GM12875 (cell line): ENCODE measurements at regions not wholly inside any gene's neighbourhood (a gene's known extent, or its start where the extent isn't known, plus 50 kb on each side); places are given as distances from the start of the nearest gene placed in this dataset.

Source experiments
- H3K4me3 ChIP-seq: one replicate; pipeline ENCODE4 v1.5.1; 2011; ENCODE audit warnings: low read depth, low read length, control low read depth
- TF ChIP-seq, protein P1 (sequence below): IDR thresholded peaks from 2 replicates; pipeline ENCODE4 v1.5.1; 2011; ENCODE audit warnings: low read depth, mild to moderate bottlenecking, control low read depth, inconsistent platforms, low read length, moderate library complexity, borderline replicate concordance; ENCODE audit not compliant: insufficient read depth

GRCh38 chr2:3138621-3139020 is 239.0 kb downstream of the EIPR1 start:
- H3K4me3 ChIP-seq, result no peak overlapping the region
- TF ChIP-seq, protein P1, sequence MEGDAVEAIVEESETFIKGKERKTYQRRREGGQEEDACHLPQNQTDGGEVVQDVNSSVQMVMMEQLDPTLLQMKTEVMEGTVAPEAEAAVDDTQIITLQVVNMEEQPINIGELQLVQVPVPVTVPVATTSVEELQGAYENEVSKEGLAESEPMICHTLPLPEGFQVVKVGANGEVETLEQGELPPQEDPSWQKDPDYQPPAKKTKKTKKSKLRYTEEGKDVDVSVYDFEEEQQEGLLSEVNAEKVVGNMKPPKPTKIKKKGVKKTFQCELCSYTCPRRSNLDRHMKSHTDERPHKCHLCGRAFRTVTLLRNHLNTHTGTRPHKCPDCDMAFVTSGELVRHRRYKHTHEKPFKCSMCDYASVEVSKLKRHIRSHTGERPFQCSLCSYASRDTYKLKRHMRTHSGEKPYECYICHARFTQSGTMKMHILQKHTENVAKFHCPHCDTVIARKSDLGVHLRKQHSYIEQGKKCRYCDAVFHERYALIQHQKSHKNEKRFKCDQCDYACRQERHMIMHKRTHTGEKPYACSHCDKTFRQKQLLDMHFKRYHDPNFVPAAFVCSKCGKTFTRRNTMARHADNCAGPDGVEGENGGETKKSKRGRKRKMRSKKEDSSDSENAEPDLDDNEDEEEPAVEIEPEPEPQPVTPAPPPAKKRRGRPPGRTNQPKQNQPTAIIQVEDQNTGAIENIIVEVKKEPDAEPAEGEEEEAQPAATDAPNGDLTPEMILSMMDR, result no peak

DNA sequence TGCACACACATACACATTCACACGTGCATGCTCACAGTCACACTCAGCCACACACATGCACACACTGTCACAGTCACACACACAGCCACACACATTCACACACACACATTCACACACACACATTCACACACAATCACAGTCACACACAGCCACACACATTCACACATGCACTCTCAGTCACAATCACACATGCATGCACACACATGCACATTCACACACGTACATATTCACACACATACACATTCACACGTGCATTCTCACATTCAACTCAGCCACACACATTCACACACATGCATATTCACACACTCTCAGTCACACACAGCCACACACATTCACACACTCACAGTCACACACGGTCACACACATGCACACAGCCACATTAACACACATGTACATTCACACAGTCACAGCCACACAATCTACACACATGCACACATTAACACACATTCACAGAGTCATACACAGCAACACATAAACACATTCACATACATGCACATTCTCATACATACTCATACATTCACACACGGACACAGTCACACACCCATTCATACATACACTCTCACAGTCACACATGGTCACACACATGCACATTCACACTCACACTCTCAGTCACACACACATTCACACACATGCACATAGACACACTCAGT is 239.8 kb downstream of the EIPR1 start:
- TF ChIP-seq, protein P1, result no peak
- H3K4me3 ChIP-seq, result no peak overlapping the region

DNA sequence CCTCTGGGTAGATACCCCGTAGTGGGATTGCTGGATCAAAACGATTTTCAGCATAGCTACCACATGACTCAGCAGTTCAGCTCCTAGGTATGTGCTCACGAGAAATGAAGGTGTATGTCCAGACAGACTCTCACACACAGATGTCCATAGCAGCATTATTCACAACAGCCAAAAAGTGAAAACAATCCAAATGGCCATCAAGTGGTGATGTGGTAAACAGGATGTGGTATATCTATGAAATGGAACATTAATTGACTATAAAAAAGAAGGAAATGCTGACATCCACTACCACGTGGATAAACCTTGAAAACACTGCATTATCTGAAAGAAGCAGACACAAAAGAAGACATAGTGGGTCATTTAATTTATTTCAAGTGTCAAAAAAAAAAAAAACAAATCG is 241.9 kb downstream of the EIPR1 start:
- TF ChIP-seq, protein P1, result no peak
- H3K4me3 ChIP-seq, result no peak overlapping the region

DNA sequence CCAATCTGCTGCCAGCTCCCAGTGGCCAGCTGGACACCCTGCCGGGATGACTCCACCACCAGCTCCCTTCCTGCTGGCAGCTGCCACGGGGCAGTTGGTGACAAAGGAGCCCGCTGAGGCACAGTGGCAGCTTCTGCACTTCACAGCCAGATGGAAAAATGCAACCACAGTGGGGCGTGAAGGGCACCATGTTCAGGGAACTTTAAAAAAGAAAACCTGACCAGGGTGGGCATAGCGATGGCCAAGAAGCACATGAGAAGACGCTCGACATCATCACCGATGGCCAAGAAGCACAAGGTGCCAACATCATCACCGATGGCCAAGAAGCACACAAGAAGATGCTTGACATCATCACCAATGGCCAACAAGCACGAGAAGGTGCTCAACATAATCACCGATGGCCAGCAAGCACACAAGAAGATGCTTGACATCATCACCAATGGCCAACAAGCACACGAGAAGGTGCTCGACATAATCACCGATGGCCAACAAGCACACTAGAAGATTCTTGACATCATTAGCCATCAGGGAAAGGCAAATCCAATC is 243.5 kb downstream of the EIPR1 start:
- H3K4me3 ChIP-seq, result no peak overlapping the region
- TF ChIP-seq, protein P1, result no peak

DNA sequence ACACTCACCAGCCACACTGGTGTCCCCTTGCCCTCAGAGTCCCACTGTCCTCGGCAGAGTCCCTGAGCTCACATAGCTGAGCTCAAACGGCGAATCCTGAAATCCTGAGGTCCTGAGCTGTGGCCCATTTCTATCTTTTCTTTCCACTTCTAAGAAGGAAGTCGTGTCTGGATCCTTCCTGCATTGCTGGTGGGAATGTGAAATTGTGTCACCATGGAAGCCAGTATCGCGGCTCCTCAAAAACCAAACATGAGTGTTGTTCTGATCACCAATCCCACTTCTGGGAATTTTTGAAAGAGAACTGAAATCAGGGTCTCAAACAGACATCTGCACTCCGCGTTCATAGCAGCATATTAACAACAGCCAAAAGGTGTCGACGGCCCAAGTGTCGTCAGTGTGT is 244.7 kb downstream of the EIPR1 start:
- TF ChIP-seq, protein P1, result no peak
- H3K4me3 ChIP-seq, result no peak overlapping the region

GRCh38 chr2:3132466-3132865 is 245.2 kb downstream of the EIPR1 start:
- no peak overlapping the region for H3K4me3 ChIP-seq
- TF ChIP-seq, protein P1, result no peak

DNA sequence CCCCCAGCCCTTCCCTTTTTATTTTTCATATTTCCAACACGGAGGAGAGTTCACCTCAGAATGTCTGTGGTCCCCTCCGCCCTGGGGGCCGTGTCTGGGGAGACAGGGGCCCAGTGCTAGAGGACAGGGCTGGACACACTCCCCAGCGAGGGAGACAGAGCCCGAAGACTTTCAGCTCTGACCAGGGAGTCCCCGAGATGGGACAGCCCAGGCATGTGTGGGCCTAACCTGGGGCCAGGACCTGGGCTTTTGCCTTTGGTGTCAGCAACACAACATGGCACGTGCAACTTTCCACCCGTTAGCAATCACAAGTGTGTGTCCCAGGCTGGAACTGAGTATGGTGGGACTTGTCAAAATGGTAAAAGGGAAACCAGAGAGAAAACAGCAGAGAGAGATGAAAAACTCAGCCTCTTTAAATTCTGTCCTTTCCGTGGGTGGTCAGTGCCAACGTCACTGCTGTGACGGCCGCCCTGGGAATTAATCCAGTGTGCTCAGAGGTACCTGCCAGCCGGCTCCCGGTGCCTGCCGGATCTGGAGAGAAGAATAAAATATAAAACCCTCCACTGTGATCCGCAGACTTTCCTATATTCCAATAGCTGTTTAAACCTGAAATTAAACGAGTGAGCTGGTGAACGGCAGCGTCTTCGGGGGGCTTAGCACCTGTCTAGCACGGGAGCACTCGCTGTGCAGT is 245.8 kb downstream of the EIPR1 start:
- no peak overlapping the region for H3K4me3 ChIP-seq
- TF ChIP-seq, protein P1, result no peak
